H1 (cell line): ENCODE measurements at regions not wholly inside any gene's neighbourhood (a gene's known extent, or its start where the extent isn't known, plus 50 kb on each side); places are given as distances from the start of the nearest gene placed in this dataset.

Source experiments
- CTCF ChIA-PET: fragments of 300-600 bp; sonication (Branson Sonifier 250); formaldehyde crosslinking; loops from one replicate; lab custom pipeline; 2021; ENCODE audit not compliant: partially characterized antibody; lab: Charles Lee
- POLR2A ChIA-PET: fragments of 300-600 bp; sonication (Branson Sonifier 250); formaldehyde crosslinking; loops from one replicate; lab custom pipeline; 2021; ENCODE audit warnings: inconsistent platforms; ENCODE audit not compliant: partially characterized antibody; lab: Charles Lee
- DNase-seq, 2 experiments: peaks; one replicate each; pipeline versions ENCODE4 v3.0.0 to v3.0.0-alpha.2; 2010 to 2022; ENCODE audit warnings: low spot score in 2 of 2, low read depth in 1 of 2, mixed read lengths in 1 of 2
- FAIRE-seq: peaks from 2 replicates; lab custom pipeline; 2011; peaks lifted over from hg19 to GRCh38; lab: Jason Lieb, UNC
- H2AFZ ChIP-seq: 2 replicates; pipeline ENCODE4 v1.8.1; 2012; ENCODE audit warnings: low read length, inconsistent platforms
- H2AK5ac ChIP-seq: 2 replicates; pipeline ENCODE4 v1.6.1; 2013; ENCODE audit warnings: low read depth, low read length
- H2BK120ac ChIP-seq: replicated peaks from 2 replicates; pipeline ENCODE3; 2013; ENCODE audit warnings: low read depth, low read length, inconsistent platforms
- H2BK12ac ChIP-seq: 2 replicates; pipeline ENCODE4 v1.6.1; 2013; ENCODE audit warnings: low read depth, low read length
- H2BK15ac ChIP-seq: 2 replicates; pipeline ENCODE4 v1.6.1; 2013; ENCODE audit warnings: low read length
- H2BK20ac ChIP-seq: 2 replicates; pipeline ENCODE4 v1.6.1; 2013; ENCODE audit warnings: low read length
- H2BK5ac ChIP-seq: 2 replicates; pipeline ENCODE4 v1.6.1; 2013; ENCODE audit warnings: low read depth, low read length
- H3K14ac ChIP-seq: 2 replicates; pipeline ENCODE4 v1.6.1; 2013; ENCODE audit warnings: inconsistent platforms; ENCODE audit not compliant: insufficient read length
- H3K18ac ChIP-seq: 2 replicates; pipeline ENCODE4 v1.6.1; 2013; ENCODE audit warnings: low read length; ENCODE audit errors: extremely low read depth
- H3K23ac ChIP-seq: 2 replicates; pipeline ENCODE4 v1.6.1; 2013; ENCODE audit warnings: inconsistent platforms; ENCODE audit not compliant: insufficient read length
- H3K23me2 ChIP-seq: 2 replicates; pipeline ENCODE4 v1.6.1; 2013; ENCODE audit warnings: low read depth, low read length
- H3K27ac ChIP-seq: 2 replicates; pipeline ENCODE4 v1.6.1; 2011; ENCODE audit warnings: low read depth, low read length, inconsistent platforms
- H3K27me3 ChIP-seq, 4 experiments: replicated peaks in 1 of 4; 1 replicate in 1 of 4; 2 replicates in 3 of 4; pipeline versions ENCODE4 v1.6.1 to v1.8.1; 2011 to 2013; ENCODE audit warnings: low read length in 3 of 4, mild to moderate bottlenecking in 3 of 4, inconsistent platforms in 2 of 4, mixed read lengths in 2 of 4, moderate library complexity in 1 of 4; ENCODE audit not compliant: control insufficient read depth in 3 of 4, insufficient read depth in 3 of 4; ENCODE audit errors: extremely low read depth in 1 of 4
- H3K36me3 ChIP-seq, 4 experiments: 2 replicates each; pipeline versions ENCODE4 v1.6.1 to v1.8.1; 2011 to 2013; ENCODE audit warnings: mild to moderate bottlenecking in 4 of 4, low read length in 3 of 4, moderate library complexity in 2 of 4, control low read depth in 1 of 4, inconsistent platforms in 1 of 4; ENCODE audit not compliant: insufficient read depth in 4 of 4, control insufficient read depth in 2 of 4
- H3K4ac ChIP-seq: replicated peaks from 2 replicates; pipeline ENCODE3; 2013; ENCODE audit warnings: low read length, low read depth, mixed read lengths, inconsistent platforms; ENCODE audit not compliant: insufficient read length
- H3K4me1 ChIP-seq, 4 experiments: replicated peaks in 1 of 4; 1 replicate in 1 of 4; 2 replicates in 3 of 4; pipeline versions ENCODE4 v1.6.1 to v1.8.1; 2011 to 2013; ENCODE audit warnings: low read length in 3 of 4, inconsistent platforms in 2 of 4, mixed read lengths in 1 of 4; ENCODE audit not compliant: insufficient read depth in 4 of 4, control insufficient read depth in 3 of 4
- H3K4me2 ChIP-seq, 2 experiments: 2 replicates each; pipeline versions ENCODE4 v1.6.1 to v1.8.1; 2011 to 2013; ENCODE audit warnings: low read depth in 2 of 2, low read length in 2 of 2, control low read depth in 1 of 2, inconsistent platforms in 1 of 2, mild to moderate bottlenecking in 1 of 2; ENCODE audit not compliant: insufficient read depth in 1 of 2
- H3K4me3 ChIP-seq, 4 experiments: fragments of 200-600, 300-600 bp in 1 of 4; sonication (generic), shearing (Covaris generic), sonication (Bioruptor Twin) in 1 of 4; 2 replicates each; pipeline versions ENCODE4 v1.5.1 to v1.8.1; 2011 to 2016; ENCODE audit warnings: low read length in 4 of 4, low read depth in 3 of 4, control low read depth in 2 of 4, inconsistent platforms in 2 of 4, mild to moderate bottlenecking in 2 of 4, mixed read lengths in 1 of 4, moderate library complexity in 1 of 4; ENCODE audit not compliant: insufficient read depth in 2 of 4; ENCODE audit errors: extremely low read depth in 1 of 4
- H3K56ac ChIP-seq: replicated peaks from 2 replicates; pipeline ENCODE3; 2013; ENCODE audit warnings: low read depth, mild to moderate bottlenecking, mixed read lengths, low read length, inconsistent platforms; ENCODE audit not compliant: insufficient read length
- H3K79me1 ChIP-seq: 2 replicates; pipeline ENCODE4 v1.6.1; 2013; ENCODE audit warnings: low read depth, low read length, control low read depth
- H3K79me2 ChIP-seq, 2 experiments: 2 replicates each; pipeline versions ENCODE4 v1.6.1 to v1.8.1; 2012 to 2013; ENCODE audit warnings: low read length in 2 of 2, mild to moderate bottlenecking in 2 of 2, inconsistent platforms in 1 of 2; ENCODE audit not compliant: insufficient read depth in 2 of 2, control insufficient read depth in 1 of 2
- H3K9ac ChIP-seq, 4 experiments: replicated peaks in 1 of 4; 1 replicate in 1 of 4; 2 replicates in 3 of 4; pipeline versions ENCODE4 v1.6.1 to v1.8.1; 2011 to 2013; ENCODE audit warnings: low read depth in 3 of 4, low read length in 3 of 4, control low read depth in 2 of 4, mild to moderate bottlenecking in 2 of 4, moderate library complexity in 2 of 4, inconsistent platforms in 1 of 4; ENCODE audit errors: extremely low read depth in 1 of 4
- H3K9me3 ChIP-seq, 2 experiments: 2 replicates each; pipeline versions ENCODE4 v1.6.1 to v1.8.1; 2012 to 2013; ENCODE audit warnings: mild to moderate bottlenecking in 2 of 2, moderate library complexity in 2 of 2, control low read depth in 1 of 2, inconsistent platforms in 1 of 2, low read depth in 1 of 2, low read length in 1 of 2, mixed read lengths in 1 of 2; ENCODE audit not compliant: insufficient read depth in 2 of 2
- H4K20me1 ChIP-seq, 2 experiments: replicated peaks in 1 of 2; 2 replicates each; pipeline versions ENCODE3 to v1.8.1; 2011 to 2013; ENCODE audit warnings: inconsistent platforms in 2 of 2, low read length in 2 of 2, mild to moderate bottlenecking in 1 of 2; ENCODE audit not compliant: insufficient read depth in 2 of 2, control insufficient read depth in 1 of 2
- H4K5ac ChIP-seq: 2 replicates; pipeline ENCODE4 v1.6.1; 2013; ENCODE audit warnings: low read length, low read depth, mixed read lengths, inconsistent platforms; ENCODE audit not compliant: insufficient read length
- H4K8ac ChIP-seq: 2 replicates; pipeline ENCODE4 v1.8.0; 2013; ENCODE audit warnings: mild to moderate bottlenecking, moderate library complexity, low read length, inconsistent platforms; ENCODE audit not compliant: insufficient read depth; ENCODE audit errors: extremely low read depth
- H4K91ac ChIP-seq: replicated peaks from 2 replicates; pipeline ENCODE3; 2013; ENCODE audit warnings: low read length, mixed read lengths, inconsistent platforms; ENCODE audit not compliant: insufficient read length
- CBX5 ChIP-seq: fragments of 300-800, 300-1000 bp; sonication (generic); IDR thresholded peaks from 2 replicates; pipeline ENCODE4 v1.7.1; 2016; ENCODE audit warnings: antibody characterized with exemption, low read length, low read depth
- EZH2 ChIP-seq: fragments of 200-600 bp; sonication (generic); IDR thresholded peaks from 2 replicates; pipeline ENCODE4 v1.7.1; 2012; ENCODE audit warnings: low read depth, mild to moderate bottlenecking, moderate library complexity, low read length, inconsistent platforms; ENCODE audit not compliant: severe bottlenecking
- HDAC6 ChIP-seq: IDR thresholded peaks from one replicate; pipeline ENCODE4 v1.7.1; 2012; ENCODE audit warnings: low read depth, mild to moderate bottlenecking, inconsistent platforms, low read length, moderate library complexity
- SP4 ChIP-seq: IDR thresholded peaks from 2 replicates; pipeline ENCODE4 v1.6.1; 2012; ENCODE audit warnings: low read length, inconsistent platforms
- WGBS, 2 experiments: shearing (Covaris generic) in 1 of 2; methylation state at CpG; one replicate each; pipeline versions ENCODE4 v1.1.6 to v1.1.7; 2013 to 2015; ENCODE audit warnings: low lambda C conversion rate in 2 of 2, mixed read lengths in 2 of 2, inconsistent platforms in 1 of 2, low coverage in 1 of 2, missing lambda C conversion rate in 1 of 2; ENCODE audit not compliant: insufficient replicate concordance in 2 of 2, insufficient coverage in 1 of 2, insufficient read length in 1 of 2; ENCODE audit errors: extremely low coverage in 1 of 2, missing lambda C conversion rate in 1 of 2; 5-methylcytosine and 5-hydroxymethylcytosine counted together

DNA sequence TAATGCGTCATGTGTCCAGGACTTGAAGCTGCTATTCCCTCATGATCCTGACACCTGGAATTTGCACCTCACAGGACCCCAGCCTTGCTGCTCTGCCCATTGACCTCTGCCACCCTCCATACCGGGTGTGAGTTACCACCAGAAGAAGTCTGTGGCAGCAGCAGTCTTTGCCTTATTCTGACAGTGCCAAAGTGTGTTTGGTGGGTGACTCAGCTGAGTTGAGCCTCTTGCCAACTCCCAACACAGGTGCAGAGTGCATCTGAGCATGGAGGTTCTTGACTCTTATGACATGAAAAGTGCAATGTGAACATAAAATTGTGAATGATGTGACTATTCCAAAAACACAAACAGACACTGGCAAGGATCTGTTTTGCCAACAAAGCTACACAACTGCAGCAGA is 1166.5 kb upstream of the CDH18 start:
- no peak overlapping the region for H3K56ac ChIP-seq
- ChIA-PET POLR2A (no interaction called here), CTCF (no interaction called here)
- H3K27ac ChIP-seq, result no peak overlapping the region
- no peak overlapping the region for H2AK5ac ChIP-seq
- H3K9me3 ChIP-seq, result no peaks in the 10 kb centered on the region
- H3K27me3 ChIP-seq, result no peaks in the 10 kb centered on the region
- no peak overlapping the region for H2BK12ac ChIP-seq
- 88% methylated on average over 2 of the region's 2 CpGs; no CpG with 5 or more reads in 1 of the 2 experiments for WGBS, 2 experiments
- H2BK15ac ChIP-seq, result no peak overlapping the region
- H2BK120ac ChIP-seq, result no peak overlapping the region
- no peak overlapping the region for H3K23ac ChIP-seq
- H3K14ac ChIP-seq, result no peak overlapping the region
- H3K4me1 ChIP-seq, result no peaks in the 10 kb centered on the region
- no peak overlapping the region for H3K4ac ChIP-seq
- H3K4me3 ChIP-seq, result no peak overlapping the region
- H2BK20ac ChIP-seq, result no peak overlapping the region
- H3K23me2 ChIP-seq, result no peaks in the 10 kb centered on the region
- H3K9ac ChIP-seq, result no peak overlapping the region
- TF ChIP-seq EZH2, result no peak
- TF ChIP-seq HDAC6, result no peak
- no peak for TF ChIP-seq SP4
- TF ChIP-seq CBX5, result no peak
- no peaks in the 10 kb centered on the region for H3K79me2 ChIP-seq
- H3K18ac ChIP-seq, result no peak overlapping the region; the same call in 1 of the 2 replicates
- H2AFZ ChIP-seq, result no peak overlapping the region
- H3K79me1 ChIP-seq, result no peaks in the 10 kb centered on the region
- no peak overlapping the region for H3K4me2 ChIP-seq
- H4K20me1 ChIP-seq, result no peaks in the 10 kb centered on the region
- FAIRE-seq (no peak), DNase-seq (no peak)
- H4K5ac ChIP-seq, result no peak overlapping the region
- H3K36me3 ChIP-seq, result no peaks in the 10 kb centered on the region
- no peak overlapping the region for H4K8ac ChIP-seq
- H2BK5ac ChIP-seq, result no peak overlapping the region
- no peak overlapping the region for H4K91ac ChIP-seq
